ENCODE measurements at regions not wholly inside any gene's neighbourhood (a gene's known extent, or its start where the extent isn't known, plus 50 kb on each side); places are given as distances from the start of the nearest gene placed in this dataset.

GRCh38 chr4:46462733-46463132 lies 72.8 kb upstream of the GABRA2 start:
- TF ChIP-seq ARNT (IDR thresholded peaks at IDR 0.05) (no peak), FOXA1 (IDR thresholded peaks at IDR 0.05) (no peak), BHLHE40 (IDR thresholded peaks at IDR 0.05; ENCODE audit: borderline replicate concordance) (no peak), CTBP1 (IDR thresholded peaks at IDR 0.05; ENCODE audit: borderline replicate concordance) (no peak)

All from HEK293T (cell line).